Mesothelial cell of epicardium (in vitro differentiated cells): ENCODE measurements at regions not wholly inside any gene's neighbourhood (a gene's known extent, or its start where the extent isn't known, plus 50 kb on each side); places are given as distances from the start of the nearest gene placed in this dataset.

Experiments
- DNase-seq, 2 experiments: peaks; one replicate each; pipeline ENCODE4 v3.0.0; 2021; ENCODE audit warnings: low spot score in 2 of 2; ENCODE audit not compliant: unreplicated experiment in 2 of 2
- H3K27ac Mint-ChIP-seq: 2 replicates; pipeline ENCODE4 v1.8.0; 2021; ENCODE audit warnings: mixed read lengths
- H3K27me3 Mint-ChIP-seq: 2 replicates; pipeline ENCODE4 v1.8.0; 2021; ENCODE audit warnings: low read depth, mixed read lengths
- H3K36me3 Mint-ChIP-seq: 2 replicates; pipeline ENCODE4 v1.8.0; 2021; ENCODE audit warnings: mixed read lengths
- H3K4me1 Mint-ChIP-seq: 2 replicates; pipeline ENCODE4 v1.8.0; 2021; ENCODE audit warnings: mixed read lengths
- H3K4me3 Mint-ChIP-seq: 2 replicates; pipeline ENCODE4 v1.8.0; 2021; ENCODE audit warnings: mild to moderate bottlenecking, moderate library complexity, mixed read lengths
- H3K9me3 Mint-ChIP-seq: 2 replicates; pipeline ENCODE4 v1.8.0; 2021; ENCODE audit warnings: mixed read lengths
- TF ChIP-seq, protein P1 (sequence below): fragments of 200-600 bp; sonication (generic); IDR thresholded peaks from one replicate; pipeline ENCODE4 v1.5.0; 2021; ENCODE audit warnings: antibody characterized with exemption; ENCODE audit not compliant: unreplicated experiment

DNA sequence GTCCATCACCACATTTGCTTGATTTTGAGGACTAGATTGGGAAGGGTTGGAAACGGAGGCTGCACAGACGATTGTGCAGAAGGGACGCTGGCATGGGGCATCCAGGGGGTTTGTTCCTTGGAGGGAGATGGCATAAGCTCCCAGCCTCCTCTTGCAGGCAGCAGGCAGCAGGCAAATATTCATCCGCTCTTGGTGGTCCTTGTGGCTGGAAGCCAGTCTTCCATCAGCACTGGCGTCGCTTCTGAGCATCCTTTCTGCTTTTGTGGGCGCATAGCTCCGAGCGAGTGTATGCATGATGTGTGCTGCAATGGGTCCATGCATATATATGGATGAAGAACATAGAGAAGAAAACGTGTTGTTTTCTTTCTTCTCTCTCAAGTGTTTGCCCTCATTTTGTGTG, 166.1 kb upstream of the NTM start:
- H3K27me3 Mint-ChIP-seq = peaks cover 9% of the 10 kb centered on the region
- DNase-seq = no peak
- no peaks in the 10 kb centered on the region for H3K36me3 Mint-ChIP-seq
- H3K9me3 Mint-ChIP-seq = peaks cover 4% of the 10 kb centered on the region
- no peak overlapping the region for H3K4me3 Mint-ChIP-seq
- H3K4me1 Mint-ChIP-seq = peaks cover 23% of the 10 kb centered on the region
- TF ChIP-seq, protein P1, sequence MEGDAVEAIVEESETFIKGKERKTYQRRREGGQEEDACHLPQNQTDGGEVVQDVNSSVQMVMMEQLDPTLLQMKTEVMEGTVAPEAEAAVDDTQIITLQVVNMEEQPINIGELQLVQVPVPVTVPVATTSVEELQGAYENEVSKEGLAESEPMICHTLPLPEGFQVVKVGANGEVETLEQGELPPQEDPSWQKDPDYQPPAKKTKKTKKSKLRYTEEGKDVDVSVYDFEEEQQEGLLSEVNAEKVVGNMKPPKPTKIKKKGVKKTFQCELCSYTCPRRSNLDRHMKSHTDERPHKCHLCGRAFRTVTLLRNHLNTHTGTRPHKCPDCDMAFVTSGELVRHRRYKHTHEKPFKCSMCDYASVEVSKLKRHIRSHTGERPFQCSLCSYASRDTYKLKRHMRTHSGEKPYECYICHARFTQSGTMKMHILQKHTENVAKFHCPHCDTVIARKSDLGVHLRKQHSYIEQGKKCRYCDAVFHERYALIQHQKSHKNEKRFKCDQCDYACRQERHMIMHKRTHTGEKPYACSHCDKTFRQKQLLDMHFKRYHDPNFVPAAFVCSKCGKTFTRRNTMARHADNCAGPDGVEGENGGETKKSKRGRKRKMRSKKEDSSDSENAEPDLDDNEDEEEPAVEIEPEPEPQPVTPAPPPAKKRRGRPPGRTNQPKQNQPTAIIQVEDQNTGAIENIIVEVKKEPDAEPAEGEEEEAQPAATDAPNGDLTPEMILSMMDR = no peak
- H3K27ac Mint-ChIP-seq = no peak overlapping the region

DNA sequence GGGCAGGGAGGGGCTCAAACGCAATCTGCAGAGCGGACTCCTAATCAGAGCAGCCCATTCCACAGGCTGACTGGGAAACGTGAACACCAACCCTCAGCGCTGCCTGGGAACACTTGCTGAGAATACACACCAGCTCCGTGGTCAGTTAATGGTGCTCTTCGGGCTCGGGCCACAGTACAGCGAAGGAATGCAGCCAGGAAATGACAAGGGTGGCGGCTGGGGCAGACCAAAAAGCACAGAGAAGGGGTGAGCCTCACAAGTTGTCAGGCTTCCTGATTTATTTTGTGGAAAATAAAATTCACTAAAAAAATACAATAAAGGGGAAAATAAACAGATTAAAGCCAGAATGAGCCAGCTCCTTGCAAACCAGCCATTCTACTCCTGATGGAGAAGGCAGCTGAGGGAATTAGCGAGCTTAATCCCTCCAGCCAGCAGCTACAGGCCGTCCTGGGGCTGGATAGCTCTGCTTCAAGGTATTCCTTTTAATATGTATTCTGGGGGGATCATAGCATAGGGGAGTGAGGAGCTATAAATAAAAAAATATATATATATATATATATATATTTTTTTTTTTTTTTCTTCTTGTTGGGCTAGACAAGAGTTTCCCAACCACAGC, 165.5 kb upstream of the NTM start:
- DNase-seq = no peak
- peaks cover 23% of the 10 kb centered on the region for H3K4me1 Mint-ChIP-seq
- no peak overlapping the region for H3K4me3 Mint-ChIP-seq
- H3K9me3 Mint-ChIP-seq = peaks cover 1% of the 10 kb centered on the region
- H3K27me3 Mint-ChIP-seq = peaks cover 7% of the 10 kb centered on the region
- TF ChIP-seq, protein P1 = no peak
- no peaks in the 10 kb centered on the region for H3K36me3 Mint-ChIP-seq
- H3K27ac Mint-ChIP-seq = no peak overlapping the region

DNA sequence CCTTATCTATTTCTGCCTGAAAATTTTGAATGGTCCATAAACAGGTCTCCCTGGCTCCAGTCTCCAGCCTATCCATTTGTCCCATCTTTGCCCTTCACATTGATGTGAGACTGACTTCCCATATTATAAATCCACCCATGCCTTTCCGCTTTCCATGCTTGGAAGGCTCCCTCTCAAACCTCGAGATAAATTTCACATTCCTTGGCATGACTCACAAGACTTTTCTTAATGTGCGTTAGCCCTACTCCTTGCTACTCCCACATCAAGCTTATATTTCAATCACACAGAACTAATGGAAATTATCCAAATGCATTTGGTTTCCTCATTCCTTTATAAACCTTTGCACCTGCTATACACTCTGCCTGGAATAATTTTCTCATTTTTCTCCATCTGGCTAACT, 163.7 kb upstream of the NTM start:
- Mint-ChIP-seq H3K4me1 (peaks cover 23% of the 10 kb centered on the region), H3K36me3 (no peaks in the 10 kb centered on the region), H3K27ac (no peak overlapping the region), H3K4me3 (no peak overlapping the region), H3K9me3 (peaks cover 5% of the 10 kb centered on the region), H3K27me3 (peaks cover 7% of the 10 kb centered on the region)
- TF ChIP-seq, protein P1 = no peak
- no peak for DNase-seq

DNA sequence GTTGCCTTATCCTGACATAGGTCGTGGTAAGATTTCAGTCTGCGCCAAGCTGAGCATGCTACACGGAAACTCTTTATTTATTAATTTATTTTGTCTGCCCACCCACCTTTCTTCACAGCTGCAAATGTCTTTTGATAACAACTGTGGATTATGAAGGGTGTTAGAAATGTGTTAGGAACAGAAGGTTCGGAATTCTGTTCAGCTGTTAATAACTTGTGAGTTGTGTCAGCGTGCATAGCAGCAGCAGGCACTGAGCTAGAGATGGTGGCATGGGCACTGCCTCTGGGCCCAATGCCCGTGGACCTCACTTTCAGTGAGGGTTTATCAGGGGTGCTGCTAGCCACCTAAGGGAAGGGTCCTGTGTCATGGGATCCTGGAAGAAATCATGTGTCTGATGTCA, 162.5 kb upstream of the NTM start:
- Mint-ChIP-seq H3K27me3 (peaks cover 16% of the 10 kb centered on the region), H3K4me3 (no peak overlapping the region)

DNA sequence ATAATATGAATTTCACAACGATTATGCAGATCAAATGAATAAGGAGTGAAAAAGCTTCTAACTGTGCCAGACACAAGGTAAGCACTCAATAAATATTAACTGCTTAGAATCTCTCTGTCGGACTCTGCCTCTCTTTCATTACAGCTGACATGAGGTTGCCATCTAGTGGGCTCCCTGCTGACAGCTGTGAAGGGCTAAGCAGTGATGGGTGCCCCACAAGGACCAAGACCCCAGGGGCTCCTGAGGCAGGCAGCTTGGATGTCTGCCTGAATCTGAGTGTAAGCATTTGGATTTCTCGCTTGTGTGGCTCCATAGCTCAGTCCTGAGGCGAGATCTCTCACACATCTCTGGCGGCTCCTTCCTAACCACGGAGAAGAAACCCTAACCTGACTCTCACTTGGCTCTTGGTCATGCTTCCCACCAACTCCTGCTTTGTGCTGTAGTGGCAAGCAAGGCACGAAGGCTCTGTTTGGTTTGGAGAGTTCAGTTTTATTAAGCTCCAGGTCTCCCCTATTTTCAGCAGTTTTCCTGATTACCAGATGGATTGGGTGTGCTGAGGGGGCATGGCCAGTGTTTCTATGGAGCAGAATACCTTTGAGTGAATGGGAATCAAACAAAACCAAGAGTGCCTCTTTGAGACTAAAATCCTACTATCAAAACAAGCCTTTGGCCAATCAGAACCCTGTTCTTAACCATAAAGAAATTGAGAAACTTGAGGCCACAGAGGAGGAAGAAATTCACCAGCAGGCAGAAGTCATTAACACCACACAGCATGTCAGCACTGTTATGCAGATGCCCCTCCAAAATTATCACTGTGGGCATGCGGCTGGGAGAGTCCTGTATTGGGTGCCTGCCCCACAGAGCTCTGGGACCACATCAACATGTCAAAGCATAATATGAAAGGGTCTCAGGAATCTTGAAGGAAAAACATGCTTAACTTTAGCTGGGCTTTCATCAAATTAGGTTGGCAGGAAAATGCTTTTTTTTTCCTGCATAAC, 152.8 kb upstream of the NTM start:
- Mint-ChIP-seq H3K9me3 (no peaks in the 10 kb centered on the region), H3K27ac (no peak overlapping the region), H3K27me3 (peaks cover 50% of the 10 kb centered on the region), H3K4me3 (no peak overlapping the region), H3K4me1 (peaks cover 2% of the 10 kb centered on the region), H3K36me3 (no peaks in the 10 kb centered on the region)
- DNase-seq = no peak
- TF ChIP-seq, protein P1 = no peak

More for the DNA sequence above, 162.5 kb upstream of the NTM start:
- Mint-ChIP-seq H3K4me1 (peaks cover 21% of the 10 kb centered on the region), H3K36me3 (no peaks in the 10 kb centered on the region), H3K9me3 (peaks cover 5% of the 10 kb centered on the region), H3K27ac (no peak overlapping the region)
- TF ChIP-seq, protein P1 = no peak
- DNase-seq = no peak
